GM18505 (cell line): ENCODE measurements at regions not wholly inside any gene's neighbourhood (a gene's known extent, or its start where the extent isn't known, plus 50 kb on each side); places are given as distances from the start of the nearest gene placed in this dataset.
A peak's percentile ranks its signal among the peaks of the same experiment; 100 is the strongest.

Experiments
- ATAC-seq: cut with Tn5 transposase; IDR thresholded peaks from one replicate; pipeline ENCODE4 v1.9.1; 2021; ENCODE audit not compliant: unreplicated experiment
- POLR2A ChIP-seq: IDR thresholded peaks from 4 replicates; pipeline ENCODE4 v1.6.1; 2011; ENCODE audit warnings: borderline replicate concordance; ENCODE audit not compliant: insufficient read depth, insufficient read length; ENCODE audit errors: extremely low read depth

DNA sequence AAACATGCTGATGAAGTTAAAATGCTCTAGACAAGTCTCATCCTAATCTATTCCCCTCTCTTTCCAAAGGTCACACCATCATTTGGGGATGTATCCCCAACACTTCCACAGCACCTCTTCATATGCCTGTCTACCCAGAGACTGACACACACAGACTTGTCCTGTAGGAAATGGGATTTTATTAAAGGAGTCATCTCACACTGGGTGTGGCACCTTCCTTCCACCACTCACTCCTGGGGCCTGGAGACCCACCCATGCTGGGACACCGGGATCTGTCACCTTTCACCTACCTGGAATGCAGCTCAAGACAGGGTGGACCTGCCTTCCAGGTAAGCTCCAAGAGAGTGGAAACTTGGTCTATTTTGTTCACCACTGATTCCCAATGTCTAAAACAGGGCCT, 99.4 kb upstream of the HAND1 start:
- ATAC-seq: no peak
- TF ChIP-seq POLR2A: no peak

GRCh38 chr5:154576429-154576806, 98.4 kb upstream of the HAND1 start:
- no peak for ATAC-seq
- no peak for TF ChIP-seq POLR2A

DNA sequence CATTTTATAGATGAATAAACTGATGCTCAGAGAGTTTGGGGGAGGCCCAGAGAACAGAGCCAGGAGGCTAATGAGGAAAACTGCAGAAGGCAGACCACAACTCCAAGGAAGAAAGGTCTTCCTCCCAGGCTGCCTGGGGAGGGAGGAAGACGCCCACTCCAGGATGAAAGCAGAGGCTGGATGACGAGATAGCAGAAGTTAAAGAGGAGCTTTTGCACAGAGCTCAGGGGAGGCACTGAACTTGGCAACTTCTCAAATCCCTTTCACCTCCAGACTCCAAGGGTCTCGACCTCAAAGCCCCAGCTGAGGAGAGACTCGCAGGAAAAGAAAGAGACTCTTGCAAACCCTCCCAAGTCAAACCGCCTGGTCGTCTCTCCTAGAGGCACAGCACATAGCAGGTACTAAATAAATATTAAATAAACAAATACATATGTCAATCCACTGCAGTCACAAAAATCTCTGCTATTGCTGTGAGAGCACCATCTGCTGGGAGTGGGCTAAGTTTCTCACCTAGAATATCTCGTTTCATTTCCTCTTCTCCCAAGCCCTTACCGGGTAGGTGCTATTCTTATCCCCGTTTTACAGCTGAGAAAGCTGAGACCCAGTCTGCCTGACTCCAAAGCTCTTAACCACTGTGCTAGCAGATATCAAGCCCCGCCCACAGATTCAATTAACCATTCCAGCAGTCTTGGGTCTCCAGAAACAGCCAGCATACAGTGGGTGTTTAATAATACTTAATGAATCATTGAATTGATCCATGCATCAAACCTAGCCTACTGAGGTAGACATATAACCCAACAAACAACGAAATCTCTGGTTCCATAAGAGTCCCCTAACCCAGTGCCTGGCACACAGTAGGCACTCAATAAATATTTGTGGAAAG, 97.8 kb upstream of the HAND1 start:
- no peak for TF ChIP-seq POLR2A
- peak; percentile 93 for ATAC-seq

GRCh38 chr5:154573011-154573410, 95.0 kb upstream of the HAND1 start:
- no peak for ATAC-seq
- TF ChIP-seq POLR2A: no peak

DNA sequence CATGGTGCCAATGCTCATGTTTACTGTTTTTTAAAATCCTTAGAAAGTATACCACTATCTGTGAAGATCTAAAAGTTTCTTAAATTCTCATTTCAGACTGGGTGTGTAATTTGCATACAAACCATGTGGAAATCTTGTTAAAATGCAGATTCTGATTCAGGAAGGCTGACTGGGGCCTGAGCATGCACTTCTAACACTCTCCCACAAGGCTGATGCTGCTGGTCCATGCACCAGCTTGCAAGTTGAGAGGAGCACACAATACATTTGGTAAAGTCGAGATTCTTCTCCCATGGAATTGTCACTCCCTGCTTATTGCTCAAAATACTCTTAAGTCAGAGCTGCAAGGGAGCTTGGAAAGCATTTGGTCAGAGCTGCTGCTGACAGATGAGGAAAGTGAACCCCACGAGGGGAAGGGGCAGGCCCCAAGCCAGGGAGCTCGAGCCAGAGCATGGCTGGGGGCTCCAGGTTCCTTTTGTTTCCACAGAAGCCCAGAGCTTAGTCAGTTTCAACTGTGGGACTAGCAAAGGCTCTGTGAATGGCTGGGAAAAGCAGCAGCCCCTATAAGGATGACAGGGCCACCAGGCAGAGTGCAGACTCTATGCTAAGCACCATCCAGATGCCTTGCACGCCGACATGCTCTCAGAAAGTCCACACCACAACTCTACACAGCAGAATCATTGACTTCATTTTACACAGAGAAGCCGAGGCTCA, 93.5 kb upstream of the HAND1 start:
- TF ChIP-seq POLR2A: no peak
- ATAC-seq: no peak

- no peak for ATAC-seq
Observed at GRCh38 chr5:154570572-154571324, 92.7 kb upstream of the HAND1 start.

GRCh38 chr5:154568589-154568988, 90.6 kb upstream of the HAND1 start:
- no peak for ATAC-seq
- TF ChIP-seq POLR2A: no peak

More at GRCh38 chr5:154570572-154571324, 92.7 kb upstream of the HAND1 start:
- no peak for TF ChIP-seq POLR2A

GRCh38 chr5:154567155-154567554, 89.1 kb upstream of the HAND1 start:
- no peak for TF ChIP-seq POLR2A
- no peak for ATAC-seq

DNA sequence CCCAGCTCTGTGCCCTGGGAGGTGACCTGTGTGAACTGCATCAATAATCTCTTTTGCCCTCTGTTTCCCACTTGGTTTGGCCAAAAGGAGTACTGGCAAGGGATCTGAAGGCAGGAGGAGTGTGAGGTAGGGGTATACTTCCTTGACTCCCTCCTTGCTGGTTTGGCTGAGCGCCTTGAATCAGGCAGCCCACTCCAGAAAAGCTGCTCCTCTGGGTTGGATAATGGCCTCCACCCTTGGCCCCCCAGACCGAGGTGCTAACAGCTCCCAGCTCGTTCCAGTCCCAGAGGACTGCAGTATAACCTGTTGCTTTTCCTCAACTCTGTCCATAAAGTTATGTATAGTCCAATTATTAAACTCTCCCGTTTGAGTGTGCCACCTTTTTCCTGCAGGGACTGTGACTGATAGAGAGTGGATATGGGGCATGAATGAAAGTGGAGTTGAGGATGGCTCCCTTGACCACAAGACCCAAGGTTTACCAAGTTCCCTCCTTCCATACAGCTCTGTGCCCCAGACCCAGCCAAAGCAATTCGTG, 88.2 kb upstream of the HAND1 start:
- TF ChIP-seq POLR2A: no peak
- no peak for ATAC-seq

DNA sequence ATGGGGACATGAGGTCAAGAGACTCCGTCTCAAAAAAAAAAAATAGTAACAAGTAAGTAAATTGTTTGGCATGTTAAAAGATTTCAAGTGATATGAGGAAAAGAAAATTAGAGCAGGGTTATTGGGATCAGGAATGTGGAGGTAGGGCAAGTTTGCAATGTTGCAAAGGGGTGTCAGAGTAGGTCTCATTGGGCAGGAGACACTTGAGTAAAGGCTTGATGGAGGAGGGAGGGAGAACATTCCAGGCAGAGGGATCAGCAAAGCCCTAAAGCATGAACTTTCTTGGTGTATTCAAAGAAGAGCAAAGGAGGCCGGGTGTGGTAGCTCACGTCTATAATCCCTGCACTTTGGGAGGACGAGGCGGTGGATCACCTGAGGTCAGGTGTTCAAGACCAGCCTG, 87.1 kb upstream of the HAND1 start:
- no peak for TF ChIP-seq POLR2A
- ATAC-seq: no peak

GRCh38 chr5:154562244-154562880, 84.3 kb upstream of the HAND1 start:
- TF ChIP-seq POLR2A: no peak
- no peak for ATAC-seq

GRCh38 chr5:154559398-154560276, 81.6 kb upstream of the HAND1 start:
- no peak for TF ChIP-seq POLR2A
- ATAC-seq: no peak

- no peak for TF ChIP-seq POLR2A
- ATAC-seq: no peak
Observed at GRCh38 chr5:154557548-154557947, 79.5 kb upstream of the HAND1 start.

DNA sequence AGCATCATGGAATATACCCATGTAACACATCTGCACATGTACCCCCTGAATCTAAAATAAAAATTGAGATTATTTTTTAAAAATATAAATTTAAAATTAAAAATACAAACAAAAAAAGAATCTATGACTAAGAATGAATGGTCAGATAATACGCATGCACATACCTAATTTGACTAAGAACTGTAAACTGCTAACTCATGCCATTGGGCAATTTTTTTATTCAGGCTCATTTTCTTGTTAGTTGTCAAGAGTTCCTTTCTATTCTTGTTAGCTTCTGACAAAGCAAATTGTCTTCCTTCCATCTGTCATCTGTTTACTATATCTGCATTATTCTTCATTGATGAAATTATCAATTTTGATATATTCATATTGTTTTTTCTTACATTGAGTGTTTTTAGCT, 69.5 kb upstream of the HAND1 start:
- no peak for TF ChIP-seq POLR2A
- ATAC-seq: no peak
